Keratinocyte (primary cell): ENCODE measurements at regions not wholly inside any gene's neighbourhood (a gene's known extent, or its start where the extent isn't known, plus 50 kb on each side); places are given as distances from the start of the nearest gene placed in this dataset.

Experiments used
- CTCF ChIP-seq, 3 experiments: IDR thresholded peaks in 1 of 3; conservative IDR thresholded peaks in 1 of 3; optimal IDR thresholded peaks in 1 of 3; 2 replicates in 2 of 3; 3 replicates in 1 of 3; pipeline versions ENCODE3 to v1.5.1; 2011; ENCODE audit warnings: low read length in 3 of 3, mild to moderate bottlenecking in 3 of 3, moderate library complexity in 2 of 3, control low read depth in 1 of 3, inconsistent platforms in 1 of 3; ENCODE audit not compliant: insufficient read depth in 2 of 3; ENCODE audit errors: extremely low read depth in 1 of 3
- EZH2 ChIP-seq: IDR thresholded peaks from one replicate; pipeline ENCODE4 v1.6.1; 2012; ENCODE audit warnings: inconsistent platforms, mild to moderate bottlenecking, low read length, moderate library complexity

GRCh38 chr22:48234011-48234410 is 1471.6 kb downstream of the TBC1D22A start:
- TF ChIP-seq CTCF (optimal IDR thresholded peaks at IDR 0.05 in 1 of 3, IDR thresholded peaks at IDR 0.05 in 1 of 3, conservative IDR thresholded peaks at IDR 0.05 in 1 of 3; ENCODE audit: extremely low read depth in 1 of 3, insufficient read depth in 2 of 3, low read length in 3 of 3) = no peak
- TF ChIP-seq EZH2 = no peak
